NB4 (cell line): ENCODE measurements at regions not wholly inside any gene's neighbourhood (a gene's known extent, or its start where the extent isn't known, plus 50 kb on each side); places are given as distances from the start of the nearest gene placed in this dataset.

Source experiments
- DNase-seq: peaks from one replicate; pipeline ENCODE4 v3.0.0; 2010; ENCODE audit warnings: low read depth
- H3K4me3 ChIP-seq: one replicate; pipeline ENCODE4 v1.5.1; 2011; ENCODE audit warnings: mild to moderate bottlenecking, low read depth, low read length, moderate library complexity
- CTCF ChIP-seq: IDR thresholded peaks from one replicate; pipeline ENCODE4 v1.5.1; 2012; ENCODE audit warnings: low read depth, low read length
- MAX ChIP-seq: IDR thresholded peaks from 2 replicates; pipeline ENCODE4 v1.6.1; 2011; ENCODE audit warnings: low read depth, low read length
- MYC ChIP-seq: IDR thresholded peaks from 2 replicates; pipeline ENCODE4 v1.6.1; 2011; ENCODE audit warnings: low read depth, low read length
- POLR2A ChIP-seq: IDR thresholded peaks from 2 replicates; pipeline ENCODE4 v1.6.1; 2011; ENCODE audit warnings: mild to moderate bottlenecking; ENCODE audit not compliant: insufficient read length; ENCODE audit errors: extremely low read depth

DNA sequence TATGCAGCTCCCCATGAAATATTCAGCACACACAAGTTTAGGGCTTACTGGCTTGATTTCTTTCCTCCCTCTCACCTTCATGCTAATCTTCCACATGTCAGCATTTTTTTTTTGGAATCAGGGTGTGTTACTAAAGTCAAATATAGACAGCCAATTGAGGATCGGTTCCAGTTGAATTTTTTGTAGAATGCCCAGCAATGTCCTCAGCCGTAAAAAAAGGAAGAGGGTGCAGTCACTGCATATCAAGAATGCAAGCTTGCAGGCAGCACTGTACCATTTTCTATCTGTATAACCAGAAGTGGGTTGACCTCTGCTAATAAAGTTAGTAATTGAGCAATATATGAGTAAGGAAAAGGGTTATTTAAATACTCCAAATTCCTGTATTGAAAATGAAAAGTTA is 51.4 kb upstream of the CHMP2B start:
- DNase-seq = no peak
- TF ChIP-seq CTCF (no peak), POLR2A (no peak), MYC (no peak), MAX (no peak)

DNA sequence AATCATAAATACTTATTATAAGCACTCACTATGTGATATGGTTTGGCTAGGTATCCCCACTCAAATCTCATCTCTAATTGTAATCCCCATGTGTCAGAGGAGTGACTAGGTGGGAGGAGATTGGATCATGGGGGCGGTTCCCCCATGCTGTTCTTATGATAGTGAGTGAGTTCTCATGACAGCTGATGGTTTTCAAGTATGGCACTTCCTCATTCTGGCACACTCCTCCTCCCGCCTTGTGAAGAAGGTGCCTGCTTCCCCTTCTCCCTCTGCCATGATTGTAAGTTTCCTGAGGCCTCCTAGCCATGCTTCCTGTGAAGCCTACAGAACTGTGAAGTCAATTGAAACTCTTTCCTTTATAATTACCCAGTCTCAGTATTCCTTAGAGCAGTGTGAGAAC is 53.3 kb upstream of the CHMP2B start:
- peak; percentile 59 for DNase-seq
- TF ChIP-seq MYC = no peak
- TF ChIP-seq MAX = no peak
- no peak for TF ChIP-seq POLR2A
- no peak overlapping the region for H3K4me3 ChIP-seq

More for the DNA sequence above, 51.4 kb upstream of the CHMP2B start:
- no peak overlapping the region for H3K4me3 ChIP-seq

DNA sequence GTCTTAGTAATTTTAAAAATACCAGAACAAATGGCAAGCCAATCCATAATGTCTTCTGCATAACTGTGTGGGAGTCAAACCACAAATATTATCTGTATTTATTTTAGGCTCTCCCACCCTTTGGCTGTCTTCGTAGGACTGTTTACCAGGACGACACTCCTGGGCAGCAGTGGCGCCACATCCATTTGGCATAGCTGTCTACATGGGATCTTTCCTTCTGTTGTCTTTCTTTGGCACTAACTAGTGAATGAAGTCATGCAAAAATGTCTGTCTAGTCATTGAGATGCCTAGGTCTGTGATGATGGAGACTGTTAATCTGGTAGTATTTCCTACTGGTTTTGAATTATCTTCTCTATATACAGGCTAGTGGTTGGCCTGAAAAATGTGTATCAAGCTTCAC is 54.0 kb upstream of the CHMP2B start:
- TF ChIP-seq MYC (no peak), MAX (no peak), POLR2A (no peak), CTCF (no peak)
- H3K4me3 ChIP-seq = no peak overlapping the region
- DNase-seq = no peak

- TF ChIP-seq MAX (no peak), MYC (0 out of 2 replicates have a peak, but pooled peaks have one; percentile 7), CTCF (peak; percentile 45)
- no peak overlapping the region for H3K4me3 ChIP-seq
- DNase-seq = peak; percentile 42
Observed at GRCh38 chr3:87167628-87168456, 59.3 kb upstream of the CHMP2B start.

DNA sequence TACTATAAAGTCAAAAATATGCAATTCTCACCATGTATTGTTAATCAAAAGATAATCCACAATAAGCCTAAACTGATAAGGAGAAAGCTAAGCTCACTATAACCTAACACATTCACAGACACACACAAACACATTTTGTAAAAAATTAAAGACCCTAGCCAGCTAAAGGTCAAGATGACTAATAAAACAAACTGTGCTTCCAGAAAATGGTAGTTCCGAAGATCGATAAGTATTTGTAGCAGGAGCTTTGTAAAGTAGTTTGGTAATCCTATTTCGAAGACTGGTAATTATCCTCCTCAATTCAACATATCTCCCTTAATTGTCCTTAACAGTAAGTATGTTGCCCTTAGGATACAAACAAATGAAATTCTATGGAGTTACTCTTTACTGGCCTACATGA is 62.9 kb upstream of the CHMP2B start:
- TF ChIP-seq MAX (no peak), POLR2A (no peak), MYC (no peak)
- H3K4me3 ChIP-seq = no peak overlapping the region
- DNase-seq = no peak

GRCh38 chr3:87161851-87162250 is 65.3 kb upstream of the CHMP2B start:
- H3K4me3 ChIP-seq = no peak overlapping the region
- TF ChIP-seq CTCF = no peak
- no peak for TF ChIP-seq MAX
- TF ChIP-seq MYC = no peak
- no peak for TF ChIP-seq POLR2A
- no peak for DNase-seq
